Thymus (tissue), 11 donors: ENCODE measurements at regions not wholly inside any gene's neighbourhood (a gene's known extent, or its start where the extent isn't known, plus 50 kb on each side); places are given as distances from the start of the nearest gene placed in this dataset.

Experiments used
- DNase-seq, 9 donors: peaks; one replicate each; pipeline ENCODE4 v3.0.0-alpha.2; 2013; ENCODE audit warnings: low spot score in 9 of 9, low read depth in 6 of 9, missing footprints in 1 of 9
- H3K27ac ChIP-seq, 2 donors: one replicate each; pipeline ENCODE4 v1.5.1; 2013; ENCODE audit warnings: control low read depth in 1 of 2, low read depth in 1 of 2, low read length in 1 of 2, mild to moderate bottlenecking in 1 of 2, moderate library complexity in 1 of 2
- H3K27me3 ChIP-seq, 2 donors: one replicate each; pipeline ENCODE4 v1.5.1; 2013; ENCODE audit warnings: low read length in 1 of 2; ENCODE audit not compliant: control insufficient read depth in 2 of 2, insufficient read depth in 1 of 2
- H3K36me3 ChIP-seq, 2 donors: one replicate each; pipeline ENCODE4 v1.5.1; 2013; ENCODE audit warnings: low read length in 1 of 2, mild to moderate bottlenecking in 1 of 2, moderate library complexity in 1 of 2; ENCODE audit not compliant: control insufficient read depth in 2 of 2, insufficient read depth in 2 of 2
- H3K4me1 ChIP-seq, 2 donors: one replicate each; pipeline ENCODE4 v1.5.1; 2013; ENCODE audit warnings: low read length in 2 of 2; ENCODE audit not compliant: control insufficient read depth in 2 of 2, insufficient read depth in 2 of 2
- H3K4me3 ChIP-seq, 2 donors: one replicate each; pipeline ENCODE4 v1.5.1; 2013; ENCODE audit warnings: low read length in 2 of 2, control low read depth in 1 of 2, mild to moderate bottlenecking in 1 of 2
- H3K9me3 ChIP-seq, 2 donors: one replicate each; pipeline ENCODE4 v1.5.1; 2013; ENCODE audit warnings: low read length in 1 of 2, mild to moderate bottlenecking in 1 of 2; ENCODE audit not compliant: control insufficient read depth in 2 of 2, insufficient read depth in 1 of 2
- WGBS: extraction: QIAGEN DNeasy Blood & Tissue Kit; methylation state at CpG from one replicate; pipeline ENCODE4 v1.1.7; 2013; 5-methylcytosine and 5-hydroxymethylcytosine counted together
- donor health status: healthy.

- H3K4me1 ChIP-seq = no peaks in the 10 kb centered on the region
- no peak overlapping the region for H3K4me3 ChIP-seq
- H3K27me3 ChIP-seq = no peaks in the 10 kb centered on the region
- 43% methylated on average over 1 of the region's 1 CpG for WGBS
- H3K27ac ChIP-seq = no peak overlapping the region
- H3K9me3 ChIP-seq = no peaks in the 10 kb centered on the region
- no peaks in the 10 kb centered on the region for H3K36me3 ChIP-seq
- no peak for DNase-seq
These were observed 58.4 kb upstream of the ABCB5 start for GRCh38 chr7:20557116-20557515.

GRCh38 chr7:20558963-20559716 is 56.3 kb upstream of the ABCB5 start:
- Histone ChIP-seq H3K9me3 (no peaks in the 10 kb centered on the region), H3K27ac (no peak overlapping the region), H3K36me3 (no peaks in the 10 kb centered on the region), H3K4me3 (no peak overlapping the region), H3K4me1 (no peaks in the 10 kb centered on the region), H3K27me3 (no peaks in the 10 kb centered on the region)
- WGBS = 97% methylated on average over 22 of the region's 22 CpGs
- DNase-seq = no peak

- WGBS = 99% methylated on average over 5 of the region's 5 CpGs
- no peaks in the 10 kb centered on the region for H3K27me3 ChIP-seq
These were observed 55.6 kb upstream of the ABCB5 start for GRCh38 chr7:20559883-20560282.

GRCh38 chr7:20560325-20561180 is 54.9 kb upstream of the ABCB5 start:
- DNase-seq = no peak
- Histone ChIP-seq H3K4me3 (no peak overlapping the region), H3K36me3 (no peaks in the 10 kb centered on the region), H3K9me3 (no peaks in the 10 kb centered on the region), H3K4me1 (no peaks in the 10 kb centered on the region), H3K27me3 (no peaks in the 10 kb centered on the region), H3K27ac (no peak overlapping the region)
- 92% methylated on average over 16 of the region's 16 CpGs for WGBS

More at GRCh38 chr7:20559883-20560282, 55.6 kb upstream of the ABCB5 start:
- no peaks in the 10 kb centered on the region for H3K9me3 ChIP-seq
- no peak for DNase-seq
- H3K4me1 ChIP-seq = no peaks in the 10 kb centered on the region
- no peak overlapping the region for H3K27ac ChIP-seq
- no peaks in the 10 kb centered on the region for H3K36me3 ChIP-seq
- no peak overlapping the region for H3K4me3 ChIP-seq

- H3K36me3 ChIP-seq = no peaks in the 10 kb centered on the region
- no peak overlapping the region for H3K4me3 ChIP-seq
- H3K27ac ChIP-seq = no peak overlapping the region
- no peak for DNase-seq
- no peaks in the 10 kb centered on the region for H3K9me3 ChIP-seq
- WGBS = 96% methylated on average over 4 of the region's 4 CpGs
- no peaks in the 10 kb centered on the region for H3K4me1 ChIP-seq
- no peaks in the 10 kb centered on the region for H3K27me3 ChIP-seq
These were observed 54.0 kb upstream of the ABCB5 start for GRCh38 chr7:20561466-20561865.

GRCh38 chr7:20561908-20562307 is 53.6 kb upstream of the ABCB5 start:
- Histone ChIP-seq H3K4me3 (no peak overlapping the region), H3K4me1 (no peaks in the 10 kb centered on the region), H3K27ac (no peak overlapping the region), H3K9me3 (no peaks in the 10 kb centered on the region), H3K27me3 (no peaks in the 10 kb centered on the region), H3K36me3 (no peaks in the 10 kb centered on the region)
- DNase-seq = no peak

GRCh38 chr7:20562461-20562860 is 53.0 kb upstream of the ABCB5 start:
- Histone ChIP-seq H3K27ac (no peak overlapping the region), H3K4me3 (no peak overlapping the region), H3K4me1 (no peaks in the 10 kb centered on the region), H3K27me3 (no peaks in the 10 kb centered on the region), H3K9me3 (no peaks in the 10 kb centered on the region), H3K36me3 (no peaks in the 10 kb centered on the region)
- DNase-seq = no peak
- 95% methylated on average over 4 of the region's 4 CpGs for WGBS
